ENCODE measurements at regions not wholly inside any gene's neighbourhood (a gene's known extent, or its start where the extent isn't known, plus 50 kb on each side); places are given as distances from the start of the nearest gene placed in this dataset.
A peak's percentile ranks its signal among the peaks of the same experiment; 100 is the strongest.

DNA sequence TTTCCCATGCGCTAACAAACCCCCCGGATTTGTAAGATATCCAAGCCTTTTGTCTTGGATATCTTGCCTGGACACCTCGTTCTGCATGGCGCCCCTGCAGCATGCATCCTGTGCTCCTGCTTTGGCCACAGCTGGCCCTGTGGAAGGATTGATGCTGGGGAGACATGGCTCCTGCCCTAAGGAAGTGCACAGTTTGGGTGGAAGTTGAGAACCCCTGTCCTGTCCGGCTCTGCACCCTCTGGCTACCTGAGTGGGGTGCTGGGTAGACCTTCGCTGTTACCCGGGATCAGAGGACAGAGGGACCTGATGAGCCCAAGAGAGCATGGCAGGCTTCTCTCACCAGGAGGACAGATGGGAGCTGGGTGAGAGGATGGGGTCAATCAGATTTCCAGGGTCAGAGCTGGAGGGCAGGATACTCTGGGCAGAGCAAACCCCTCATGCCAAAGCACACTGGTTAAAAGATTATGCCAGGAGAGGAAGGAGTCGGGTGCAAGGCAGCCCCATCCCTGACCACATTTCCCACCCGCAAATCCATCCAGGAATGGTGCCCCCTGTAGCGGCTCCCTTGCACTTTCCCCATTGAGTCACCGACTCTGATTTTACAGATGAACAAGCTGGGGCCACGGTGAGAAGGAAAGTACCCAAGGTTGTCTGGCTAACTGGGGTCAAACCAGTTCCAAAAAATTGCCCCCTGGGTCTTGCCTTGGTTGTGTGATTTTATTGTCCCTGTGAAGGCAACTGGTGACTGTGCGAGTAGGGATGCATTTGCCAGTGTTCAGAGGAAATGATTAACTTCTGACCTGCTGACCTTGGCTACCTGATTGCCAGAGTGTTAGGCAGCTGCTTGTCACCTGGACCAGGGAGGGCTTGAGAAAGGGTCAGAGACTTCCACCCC, 290.1 kb upstream of the ZMIZ1 start:
- H3K4me1 ChIP-seq (ENCODE audit: control insufficient read depth, extremely low read depth, insufficient read depth, low read length), result peaks cover 4% of the 10 kb centered on the region

DNA sequence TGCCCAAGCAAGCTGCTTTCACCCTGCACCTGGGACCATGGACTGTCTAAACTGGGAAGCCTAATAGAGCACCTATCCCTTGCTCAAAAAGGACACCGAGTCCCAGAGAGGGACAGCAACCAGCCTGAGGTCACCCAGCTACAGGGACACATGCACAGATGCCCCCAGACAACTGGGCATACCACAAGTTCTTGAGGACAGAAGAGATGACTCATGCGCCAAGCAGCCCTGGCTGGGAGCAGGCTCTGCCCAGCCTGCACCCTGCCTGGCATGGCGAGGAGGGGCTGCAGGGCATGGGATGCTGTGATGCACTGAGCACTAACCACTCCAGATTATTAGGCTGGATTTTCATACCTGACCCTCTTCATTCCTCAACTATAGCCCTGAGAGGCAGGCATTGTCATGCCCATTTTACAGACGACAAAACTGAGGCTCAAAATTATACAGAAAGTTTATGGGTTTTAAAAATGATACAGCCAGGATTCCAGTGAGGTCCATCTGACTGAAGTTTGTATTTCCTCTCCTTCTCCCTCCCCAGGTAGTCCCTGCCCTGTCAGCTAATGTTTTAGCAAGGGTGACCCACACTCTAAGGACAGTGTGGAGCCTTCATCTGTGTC, 289.3 kb upstream of the ZMIZ1 start:
- Histone ChIP-seq H4K20me1 (ENCODE audit: control insufficient read depth, extremely low read depth, insufficient read depth, low read length) (no peaks in the 10 kb centered on the region), H3K79me2 (ENCODE audit: control insufficient read depth, insufficient read depth, low read length) (no peaks in the 10 kb centered on the region), H3K9ac (ENCODE audit: insufficient read depth, low read length) (no peak overlapping the region), H3K9me3 (ENCODE audit: control insufficient read depth, insufficient read depth, low read depth, low read length) (no peaks in the 10 kb centered on the region), H3K27me3 (ENCODE audit: control insufficient read depth, insufficient read depth, low read length) (peaks cover 3% of the 10 kb centered on the region), H3K4me3 (replicated peaks in 1 of 4; ENCODE audit: control extremely low read depth in 1 of 4, insufficient read depth in 1 of 4, low read depth in 3 of 4, low read length in 4 of 4) (no peak overlapping the region), H2AFZ (ENCODE audit: low read length) (no peak overlapping the region), H3K4me2 (ENCODE audit: extremely low read depth, insufficient read depth, low read length) (no peak overlapping the region), H3K36me3 (ENCODE audit: control insufficient read depth, insufficient read depth, low read length) (no peaks in the 10 kb centered on the region), H3K4me1 (ENCODE audit: control insufficient read depth, extremely low read depth, insufficient read depth, low read length) (peaks cover 4% of the 10 kb centered on the region), H3K27ac (ENCODE audit: insufficient read depth, low read length) (no peak overlapping the region)
- TF ChIP-seq CTCF (conservative IDR thresholded peaks at IDR 0.05 in 1 of 2, IDR thresholded peaks at IDR 0.05 in 1 of 2; ENCODE audit: low read depth in 1 of 2, low read length in 2 of 2) (no peak), EZH2 (IDR thresholded peaks at IDR 0.05; ENCODE audit: low read length, missing control alignments) (no peak)
- peak in 1 of 2 donors; percentile 32 for DNase-seq (ENCODE audit: low read depth in 2 of 2)

More for the DNA sequence above, 290.1 kb upstream of the ZMIZ1 start:
- H3K4me3 ChIP-seq (replicated peaks in 1 of 4; ENCODE audit: control extremely low read depth in 1 of 4, insufficient read depth in 1 of 4, low read depth in 3 of 4, low read length in 4 of 4), result no peak overlapping the region
- no peak overlapping the region for H3K4me2 ChIP-seq (ENCODE audit: extremely low read depth, insufficient read depth, low read length)
- DNase-seq (ENCODE audit: low read depth in 2 of 2), result no peak
- no peaks in the 10 kb centered on the region for H3K36me3 ChIP-seq (ENCODE audit: control insufficient read depth, insufficient read depth, low read length)
- H3K27ac ChIP-seq (ENCODE audit: insufficient read depth, low read length), result no peak overlapping the region
- H3K27me3 ChIP-seq (ENCODE audit: control insufficient read depth, insufficient read depth, low read length), result no peaks in the 10 kb centered on the region
- no peaks in the 10 kb centered on the region for H4K20me1 ChIP-seq (ENCODE audit: control insufficient read depth, extremely low read depth, insufficient read depth, low read length)
- H3K9ac ChIP-seq (ENCODE audit: insufficient read depth, low read length), result no peak overlapping the region
- no peak overlapping the region for H2AFZ ChIP-seq (ENCODE audit: low read length)
- TF ChIP-seq CTCF (conservative IDR thresholded peaks at IDR 0.05 in 1 of 2, IDR thresholded peaks at IDR 0.05 in 1 of 2; ENCODE audit: low read depth in 1 of 2, low read length in 2 of 2) (no peak), EZH2 (IDR thresholded peaks at IDR 0.05; ENCODE audit: low read length, missing control alignments) (no peak)
- no peaks in the 10 kb centered on the region for H3K79me2 ChIP-seq (ENCODE audit: control insufficient read depth, insufficient read depth, low read length)
- H3K9me3 ChIP-seq (ENCODE audit: control insufficient read depth, insufficient read depth, low read depth, low read length), result no peaks in the 10 kb centered on the region

DNA sequence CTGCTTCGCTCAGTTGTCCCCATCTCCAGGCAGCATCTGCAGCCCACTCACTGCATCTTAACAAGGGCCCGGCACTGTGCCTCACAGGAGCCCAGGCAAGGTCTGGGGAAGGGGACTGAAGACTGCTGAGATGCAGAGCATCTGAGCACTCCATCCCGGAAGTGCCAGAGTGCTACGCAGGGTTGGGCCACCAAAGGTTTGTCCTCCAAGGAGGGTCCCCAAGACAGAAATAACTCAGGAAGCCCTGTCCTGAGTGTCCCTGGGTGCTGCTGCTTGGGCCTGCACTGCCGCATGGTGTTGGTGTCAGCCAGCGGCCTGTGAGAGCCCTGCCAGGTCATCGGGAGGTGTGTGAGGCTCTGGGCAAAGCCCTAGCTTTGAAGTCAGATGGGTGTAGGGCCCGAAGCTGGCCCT, 288.2 kb upstream of the ZMIZ1 start:
- Histone ChIP-seq H3K4me1 (ENCODE audit: control insufficient read depth, extremely low read depth, insufficient read depth, low read length) (peaks cover 4% of the 10 kb centered on the region), H3K4me2 (ENCODE audit: extremely low read depth, insufficient read depth, low read length) (no peak overlapping the region), H3K9ac (ENCODE audit: insufficient read depth, low read length) (no peak overlapping the region), H3K9me3 (ENCODE audit: control insufficient read depth, insufficient read depth, low read depth, low read length) (no peaks in the 10 kb centered on the region), H3K36me3 (ENCODE audit: control insufficient read depth, insufficient read depth, low read length) (no peaks in the 10 kb centered on the region), H3K4me3 (replicated peaks in 1 of 4; ENCODE audit: control extremely low read depth in 1 of 4, insufficient read depth in 1 of 4, low read depth in 3 of 4, low read length in 4 of 4) (no peak overlapping the region), H3K27ac (ENCODE audit: insufficient read depth, low read length) (no peak overlapping the region), H2AFZ (ENCODE audit: low read length) (no peak overlapping the region), H3K27me3 (ENCODE audit: control insufficient read depth, insufficient read depth, low read length) (peaks cover 3% of the 10 kb centered on the region), H4K20me1 (ENCODE audit: control insufficient read depth, extremely low read depth, insufficient read depth, low read length) (no peaks in the 10 kb centered on the region), H3K79me2 (ENCODE audit: control insufficient read depth, insufficient read depth, low read length) (no peaks in the 10 kb centered on the region)
- TF ChIP-seq EZH2 (IDR thresholded peaks at IDR 0.05; ENCODE audit: low read length, missing control alignments), result no peak
- TF ChIP-seq CTCF (conservative IDR thresholded peaks at IDR 0.05 in 1 of 2, IDR thresholded peaks at IDR 0.05 in 1 of 2; ENCODE audit: low read depth in 1 of 2, low read length in 2 of 2), result no peak
- DNase-seq (ENCODE audit: low read depth in 2 of 2), result no peak
